Mucosa of rectum (tissue), 2 donors: ENCODE measurements at regions not wholly inside any gene's neighbourhood (a gene's known extent, or its start where the extent isn't known, plus 50 kb on each side); places are given as distances from the start of the nearest gene placed in this dataset.

Experiments used
- H3K27ac ChIP-seq, 2 donors: one replicate each; pipeline ENCODE4 v1.7.0; 2013; ENCODE audit warnings: inconsistent platforms in 2 of 2, low read depth in 2 of 2, low read length in 2 of 2
- H3K27me3 ChIP-seq, 2 donors: one replicate each; pipeline ENCODE4 v1.7.0; 2013; ENCODE audit warnings: low read length in 2 of 2; ENCODE audit not compliant: control insufficient read depth in 2 of 2, insufficient read depth in 2 of 2
- H3K36me3 ChIP-seq, 2 donors: one replicate each; pipeline ENCODE4 v1.7.0; 2013; ENCODE audit warnings: low read length in 2 of 2; ENCODE audit not compliant: control insufficient read depth in 2 of 2, insufficient read depth in 2 of 2
- H3K4me1 ChIP-seq, 2 donors: one replicate each; pipeline ENCODE4 v1.7.0; 2013; ENCODE audit warnings: low read length in 2 of 2, mild to moderate bottlenecking in 1 of 2; ENCODE audit not compliant: control insufficient read depth in 2 of 2, insufficient read depth in 2 of 2
- H3K4me3 ChIP-seq, 2 donors: one replicate each; pipeline ENCODE4 v1.7.0; 2013; ENCODE audit warnings: low read length in 2 of 2
- H3K9ac ChIP-seq, 2 donors: one replicate each; pipeline ENCODE4 v1.7.0; 2013; ENCODE audit warnings: low read length in 2 of 2, low read depth in 1 of 2, mild to moderate bottlenecking in 1 of 2
- H3K9me3 ChIP-seq, 2 donors: one replicate each; pipeline ENCODE4 v1.7.0; 2013; ENCODE audit warnings: low read length in 2 of 2; ENCODE audit not compliant: control insufficient read depth in 2 of 2
- donor health status: healthy.
- donor health status: Normal muscosa, but diverticular disease.

- Histone ChIP-seq H3K9ac (no peak overlapping the region), H3K27me3 (no peaks in the 10 kb centered on the region), H3K36me3 (no peaks in the 10 kb centered on the region), H3K27ac (no peak overlapping the region), H3K9me3 (no peaks in the 10 kb centered on the region), H3K4me1 (no peaks in the 10 kb centered on the region), H3K4me3 (no peak overlapping the region)
Measured at GRCh38 chr1:191016765-191017164, 539.1 kb upstream of the BRINP3 start.

GRCh38 chr1:191022856-191023255 is 545.2 kb upstream of the BRINP3 start:
- no peak overlapping the region for H3K9ac ChIP-seq
- H3K27ac ChIP-seq, result no peak overlapping the region
- H3K36me3 ChIP-seq, result no peaks in the 10 kb centered on the region
- no peaks in the 10 kb centered on the region for H3K4me1 ChIP-seq
- no peaks in the 10 kb centered on the region for H3K27me3 ChIP-seq
- no peak overlapping the region for H3K4me3 ChIP-seq
- H3K9me3 ChIP-seq, result no peaks in the 10 kb centered on the region

GRCh38 chr1:191025896-191026642 is 548.4 kb upstream of the BRINP3 start:
- H3K9me3 ChIP-seq, result no peaks in the 10 kb centered on the region
- H3K4me1 ChIP-seq, result no peaks in the 10 kb centered on the region
- no peak overlapping the region for H3K4me3 ChIP-seq

DNA sequence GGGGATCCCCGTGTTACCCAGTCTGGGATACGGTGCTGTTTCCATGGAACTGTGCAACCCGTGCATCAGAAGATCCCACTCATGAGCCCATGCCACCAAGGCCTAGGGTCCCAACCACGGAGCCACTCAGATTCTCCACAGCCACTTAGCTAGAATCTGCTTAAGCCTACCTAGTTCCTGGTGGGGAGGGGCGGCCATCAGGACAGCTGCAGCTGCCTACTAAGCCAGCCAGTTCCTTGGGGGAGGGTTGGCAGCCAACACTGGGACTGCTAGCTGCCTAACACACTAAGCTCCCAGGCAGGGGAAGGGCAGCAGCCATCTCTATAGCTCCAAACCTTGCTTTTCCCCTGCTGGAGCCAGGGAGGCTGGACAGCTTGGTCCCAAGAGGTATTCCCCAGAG is 549.2 kb upstream of the BRINP3 start:
- Histone ChIP-seq H3K4me1 (no peaks in the 10 kb centered on the region), H3K36me3 (no peaks in the 10 kb centered on the region), H3K27me3 (no peaks in the 10 kb centered on the region)

More at GRCh38 chr1:191025896-191026642, 548.4 kb upstream of the BRINP3 start:
- Histone ChIP-seq H3K27ac (no peak overlapping the region), H3K27me3 (no peaks in the 10 kb centered on the region), H3K36me3 (no peaks in the 10 kb centered on the region), H3K9ac (no peak overlapping the region)

DNA sequence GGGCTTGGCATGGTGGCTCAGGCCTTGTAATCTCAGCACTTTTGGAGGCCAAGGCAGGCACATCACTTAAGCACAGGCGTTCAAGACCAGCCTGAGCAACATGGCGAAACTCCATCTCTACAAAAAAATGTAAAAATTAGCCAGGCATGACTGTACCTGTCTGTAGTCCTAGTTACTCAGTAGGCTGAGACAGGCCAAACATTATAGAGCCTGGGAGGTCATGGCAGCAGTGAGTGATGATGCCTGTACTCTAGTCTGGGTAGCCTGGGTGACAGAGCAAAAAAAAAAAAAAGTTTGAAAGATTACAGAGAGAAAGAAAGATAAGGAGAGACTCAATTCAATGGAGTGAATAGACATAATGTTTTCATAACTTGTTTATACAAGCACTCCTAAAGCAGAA is 556.5 kb upstream of the BRINP3 start:
- no peaks in the 10 kb centered on the region for H3K9me3 ChIP-seq
- no peaks in the 10 kb centered on the region for H3K4me1 ChIP-seq
- H3K27ac ChIP-seq, result no peak overlapping the region

More for the DNA sequence above, 549.2 kb upstream of the BRINP3 start:
- H3K9ac ChIP-seq, result no peak overlapping the region
- H3K4me3 ChIP-seq, result no peak overlapping the region
- no peak overlapping the region for H3K27ac ChIP-seq
- no peaks in the 10 kb centered on the region for H3K9me3 ChIP-seq

DNA sequence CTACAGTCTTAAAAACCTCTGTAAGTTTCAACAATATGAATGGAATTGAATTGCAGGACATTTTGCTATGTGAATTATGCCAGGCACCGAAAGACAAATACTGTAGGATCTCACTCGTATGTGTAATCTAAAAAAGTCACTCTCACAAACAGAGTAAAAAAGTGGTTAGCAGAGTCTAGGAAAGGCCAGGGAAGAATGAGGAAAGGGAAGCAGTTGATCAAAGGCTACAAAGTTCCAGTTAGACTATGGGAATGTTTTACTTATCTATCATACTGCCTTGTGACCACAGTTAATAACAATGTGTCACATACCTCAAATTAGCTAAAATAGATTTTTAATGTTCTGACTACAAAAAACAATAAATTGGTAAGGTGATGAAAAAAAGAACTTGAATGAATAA is 565.4 kb upstream of the BRINP3 start:
- peaks cover 0 to 2% of the 10 kb centered on the region in 2 donors for H3K9me3 ChIP-seq
- H3K4me1 ChIP-seq, result no peaks in the 10 kb centered on the region
- no peaks in the 10 kb centered on the region for H3K36me3 ChIP-seq
- no peak overlapping the region for H3K27ac ChIP-seq
- H3K9ac ChIP-seq, result no peak overlapping the region
- H3K27me3 ChIP-seq, result no peaks in the 10 kb centered on the region
- H3K4me3 ChIP-seq, result no peak overlapping the region

More for the DNA sequence above, 556.5 kb upstream of the BRINP3 start:
- Histone ChIP-seq H3K27me3 (no peaks in the 10 kb centered on the region), H3K36me3 (no peaks in the 10 kb centered on the region), H3K4me3 (no peak overlapping the region), H3K9ac (no peak overlapping the region)

GRCh38 chr1:191049781-191050180 is 572.1 kb upstream of the BRINP3 start:
- H3K27me3 ChIP-seq, result no peaks in the 10 kb centered on the region
- H3K27ac ChIP-seq, result no peak overlapping the region
- no peaks in the 10 kb centered on the region for H3K9me3 ChIP-seq
- no peak overlapping the region for H3K4me3 ChIP-seq
- no peak overlapping the region for H3K9ac ChIP-seq
- H3K4me1 ChIP-seq, result no peaks in the 10 kb centered on the region
- H3K36me3 ChIP-seq, result no peaks in the 10 kb centered on the region

DNA sequence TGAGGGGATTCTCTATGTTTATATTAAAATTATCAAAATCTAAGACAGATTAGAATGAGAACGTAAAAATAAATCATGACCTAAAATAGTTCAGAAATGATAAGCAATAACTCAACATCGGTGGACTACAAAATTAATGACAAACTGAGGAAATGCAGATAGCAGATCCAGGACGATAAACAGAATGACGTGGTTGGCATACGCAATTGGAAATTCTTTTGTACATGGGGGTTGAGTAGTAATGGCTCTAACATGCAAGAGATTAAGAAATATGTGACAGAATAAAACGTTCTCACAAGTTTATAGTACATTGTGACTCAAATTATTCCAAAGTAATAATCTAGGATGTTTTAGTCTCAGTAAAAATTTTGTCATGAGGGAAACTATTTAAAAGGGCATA is 575.2 kb upstream of the BRINP3 start:
- Histone ChIP-seq H3K4me3 (no peak overlapping the region), H3K36me3 (no peaks in the 10 kb centered on the region), H3K4me1 (no peaks in the 10 kb centered on the region), H3K27me3 (no peaks in the 10 kb centered on the region), H3K27ac (no peak overlapping the region), H3K9me3 (no peaks in the 10 kb centered on the region), H3K9ac (no peak overlapping the region)

- no peaks in the 10 kb centered on the region for H3K9me3 ChIP-seq
- no peaks in the 10 kb centered on the region for H3K27me3 ChIP-seq
- no peak overlapping the region for H3K4me3 ChIP-seq
- no peak overlapping the region for H3K27ac ChIP-seq
- H3K4me1 ChIP-seq, result no peaks in the 10 kb centered on the region
- no peaks in the 10 kb centered on the region for H3K36me3 ChIP-seq
- no peak overlapping the region for H3K9ac ChIP-seq
Measured at GRCh38 chr1:191065346-191065745, 587.7 kb upstream of the BRINP3 start.

DNA sequence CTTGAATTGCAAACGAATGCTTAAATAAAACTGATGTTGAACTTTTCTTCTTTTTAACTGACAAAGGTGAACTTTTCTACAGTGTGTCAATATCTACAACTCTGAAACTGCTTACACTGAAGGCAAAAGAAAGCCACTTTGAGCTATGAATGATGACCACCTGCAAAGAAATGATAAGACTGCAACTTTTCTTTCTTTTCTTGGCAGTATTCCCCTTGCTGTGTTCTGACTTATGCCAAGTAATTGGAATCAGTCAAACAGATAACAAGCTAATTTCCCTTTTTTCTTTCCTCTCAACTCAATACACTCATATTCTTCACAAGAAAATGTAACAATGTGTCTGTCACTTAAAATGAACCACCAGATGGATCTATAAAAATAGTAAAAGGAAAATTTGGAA is 588.1 kb upstream of the BRINP3 start:
- Histone ChIP-seq H3K4me1 (no peaks in the 10 kb centered on the region), H3K36me3 (no peaks in the 10 kb centered on the region), H3K9me3 (no peaks in the 10 kb centered on the region), H3K4me3 (no peak overlapping the region), H3K27me3 (no peaks in the 10 kb centered on the region), H3K27ac (no peak overlapping the region), H3K9ac (no peak overlapping the region)
